GM10248 (cell line): ENCODE measurements at regions not wholly inside any gene's neighbourhood (a gene's known extent, or its start where the extent isn't known, plus 50 kb on each side); places are given as distances from the start of the nearest gene placed in this dataset.

Experiments used
- CTCF ChIA-PET: fragments of 300-600 bp; sonication (Branson Sonifier 250); formaldehyde crosslinking; extraction: SDS; loops from one replicate; lab custom pipeline; 2021; ENCODE audit warnings: antibody characterized with exemption; lab: Yijun Ruan, JAX
- POLR2A ChIA-PET: fragments of 350-650 bp; sonication (Branson Sonifier 250); formaldehyde crosslinking; extraction: SDS; loops from one replicate; lab custom pipeline; 2020; ENCODE audit warnings: antibody characterized with exemption; lab: Yijun Ruan, JAX
- DNase-seq: peaks from one replicate; pipeline ENCODE4 v3.0.0; 2012; ENCODE audit errors: extremely low spot score
- TF ChIP-seq, protein P1 (sequence below): IDR thresholded peaks from 2 replicates; pipeline ENCODE4 v1.5.1; 2012; ENCODE audit warnings: mild to moderate bottlenecking, low read depth; ENCODE audit errors: extremely low read depth, missing control alignments, control extremely low read depth

DNA sequence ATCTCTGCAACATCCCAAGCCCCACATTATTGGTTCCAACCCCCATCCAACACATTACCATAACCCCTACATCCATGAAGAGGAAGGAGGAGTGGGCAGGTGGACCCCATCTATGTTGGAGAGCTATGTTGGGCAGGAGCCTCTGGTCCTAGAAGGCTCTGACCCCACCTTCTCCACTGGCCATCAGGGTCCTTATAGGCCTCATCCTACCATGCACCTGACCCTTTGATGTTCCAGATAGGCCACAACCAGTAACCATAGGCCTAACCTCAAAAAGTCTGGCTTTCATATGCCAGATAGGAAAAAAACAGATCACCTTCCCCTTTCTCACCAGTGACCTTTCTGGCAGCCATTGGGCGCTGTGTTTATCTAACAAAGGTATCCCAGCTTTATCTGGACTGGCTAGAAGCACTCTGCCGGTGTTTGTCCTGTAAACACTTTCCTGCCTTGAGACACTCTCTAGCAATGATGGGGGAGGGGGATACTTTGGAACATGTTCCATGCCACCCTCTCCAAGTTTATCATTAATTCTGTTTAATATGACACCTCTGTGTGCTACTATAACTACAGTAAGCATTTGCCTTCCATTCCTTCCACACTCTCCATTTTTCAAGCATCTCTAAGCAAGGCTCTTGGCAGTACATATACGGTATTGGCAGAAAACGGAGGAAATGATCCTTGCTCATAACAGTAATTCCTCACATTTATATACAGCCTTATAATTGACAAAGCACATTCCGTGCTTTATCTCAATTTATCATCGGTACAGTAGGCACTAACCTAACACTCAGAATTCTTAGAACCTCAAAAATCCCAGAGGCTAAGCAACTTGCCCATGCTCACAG is 377.1 kb downstream of the VPS13C start:
- ChIA-PET CTCF (no interaction called here), POLR2A (no interaction called here)
- TF ChIP-seq, protein P1, sequence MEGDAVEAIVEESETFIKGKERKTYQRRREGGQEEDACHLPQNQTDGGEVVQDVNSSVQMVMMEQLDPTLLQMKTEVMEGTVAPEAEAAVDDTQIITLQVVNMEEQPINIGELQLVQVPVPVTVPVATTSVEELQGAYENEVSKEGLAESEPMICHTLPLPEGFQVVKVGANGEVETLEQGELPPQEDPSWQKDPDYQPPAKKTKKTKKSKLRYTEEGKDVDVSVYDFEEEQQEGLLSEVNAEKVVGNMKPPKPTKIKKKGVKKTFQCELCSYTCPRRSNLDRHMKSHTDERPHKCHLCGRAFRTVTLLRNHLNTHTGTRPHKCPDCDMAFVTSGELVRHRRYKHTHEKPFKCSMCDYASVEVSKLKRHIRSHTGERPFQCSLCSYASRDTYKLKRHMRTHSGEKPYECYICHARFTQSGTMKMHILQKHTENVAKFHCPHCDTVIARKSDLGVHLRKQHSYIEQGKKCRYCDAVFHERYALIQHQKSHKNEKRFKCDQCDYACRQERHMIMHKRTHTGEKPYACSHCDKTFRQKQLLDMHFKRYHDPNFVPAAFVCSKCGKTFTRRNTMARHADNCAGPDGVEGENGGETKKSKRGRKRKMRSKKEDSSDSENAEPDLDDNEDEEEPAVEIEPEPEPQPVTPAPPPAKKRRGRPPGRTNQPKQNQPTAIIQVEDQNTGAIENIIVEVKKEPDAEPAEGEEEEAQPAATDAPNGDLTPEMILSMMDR = no peak
- DNase-seq = no peak

DNA sequence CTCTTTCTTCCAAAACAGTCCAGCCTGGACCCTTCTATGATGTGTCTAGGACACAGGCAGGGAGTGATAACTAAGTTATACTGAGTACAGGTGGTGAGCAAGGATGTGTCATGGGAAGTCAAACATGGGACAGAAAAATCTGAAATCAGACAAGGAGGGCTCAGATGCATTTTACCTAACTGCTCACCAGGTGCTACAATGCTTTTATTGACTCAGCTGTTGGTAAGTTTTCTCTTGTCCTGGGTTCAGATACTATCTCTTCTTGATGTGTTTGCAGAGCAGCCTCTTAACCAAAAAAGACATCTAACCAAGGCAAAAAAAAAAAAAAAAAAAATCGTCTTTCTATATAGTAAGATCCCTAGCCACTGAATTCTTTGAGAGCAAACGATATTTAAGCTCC is 378.6 kb downstream of the VPS13C start:
- ChIA-PET CTCF (no interaction called here), POLR2A (no interaction called here)
- TF ChIP-seq, protein P1 = no peak
- DNase-seq = no peak

DNA sequence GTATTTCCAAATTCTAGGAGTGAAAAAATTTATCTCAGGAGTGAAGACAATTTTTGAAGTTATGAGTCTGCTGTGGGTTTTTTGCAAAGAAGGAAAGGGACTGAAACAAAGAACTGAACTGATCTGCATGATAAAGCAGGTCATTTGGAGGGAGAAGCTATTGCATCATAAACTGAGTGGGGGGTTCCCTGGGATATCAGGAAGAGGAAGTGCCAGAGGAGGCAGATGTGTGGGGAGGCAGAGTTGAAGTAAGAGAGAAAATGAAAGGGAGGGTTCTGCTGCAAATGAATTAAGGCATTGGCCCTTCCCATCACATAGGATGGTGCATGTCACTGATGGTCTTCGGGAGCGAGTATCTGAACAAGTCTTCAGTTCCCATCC is 379.2 kb downstream of the VPS13C start:
- CTCF ChIA-PET = no interaction called here
- TF ChIP-seq, protein P1 = no peak
- POLR2A ChIA-PET = no interaction called here
- DNase-seq = no peak

DNA sequence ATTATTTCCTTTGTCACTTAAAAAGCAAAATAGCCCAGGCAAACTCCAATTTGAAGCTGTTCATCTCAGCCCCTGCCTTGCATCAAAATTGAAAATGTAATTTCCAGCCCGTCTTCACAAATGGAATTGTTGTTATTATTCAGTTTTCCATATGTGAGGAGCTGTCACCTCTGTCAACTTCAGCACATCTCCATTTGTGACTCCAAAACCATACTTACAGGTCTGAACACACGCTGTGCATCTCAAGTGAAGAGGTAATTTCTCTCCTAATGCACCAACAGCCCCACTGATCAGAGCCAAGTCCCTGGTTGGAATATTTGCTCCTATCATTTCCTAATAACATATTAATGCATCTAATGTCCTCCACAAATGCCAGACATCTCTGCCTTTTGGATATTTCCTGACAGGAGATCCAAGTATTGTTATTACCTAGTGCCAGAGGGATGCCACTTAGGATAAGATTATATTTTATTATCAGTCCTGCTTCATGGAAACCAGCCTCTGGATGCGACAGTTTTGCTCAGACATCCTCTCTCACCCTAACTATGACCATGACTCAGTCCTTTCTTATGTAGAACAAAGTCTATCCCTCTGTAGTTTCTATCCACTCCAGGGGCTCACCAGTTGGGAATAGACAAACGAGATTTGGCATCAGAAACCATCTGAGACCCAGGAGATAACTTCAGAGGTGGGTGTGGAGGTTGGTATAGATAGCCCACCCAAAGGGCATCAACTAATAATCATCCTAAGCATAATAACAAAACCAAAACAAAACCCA is 379.8 kb downstream of the VPS13C start:
- CTCF ChIA-PET = no interaction called here
- POLR2A ChIA-PET = no interaction called here
- TF ChIP-seq, protein P1 = no peak
- DNase-seq = no peak

DNA sequence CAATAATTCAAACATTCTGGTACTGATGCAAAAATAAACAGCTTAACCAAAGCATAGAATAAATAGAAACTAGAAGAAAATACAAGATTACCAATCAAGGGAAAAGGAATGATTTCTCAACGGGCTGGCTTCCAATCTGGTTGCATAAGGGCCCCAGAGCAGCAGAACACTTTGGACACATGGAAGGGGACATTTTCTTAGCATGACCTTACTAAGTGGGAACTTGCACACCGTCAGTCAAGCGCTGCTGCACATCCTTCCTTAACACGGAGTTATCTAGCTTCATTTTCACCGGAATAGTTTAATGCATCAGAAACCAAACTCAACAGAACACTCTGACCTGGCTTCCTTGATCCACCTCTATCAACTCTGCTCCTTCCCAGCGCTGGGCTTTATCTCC is 388.5 kb downstream of the VPS13C start:
- DNase-seq = no peak
- ChIA-PET CTCF (interaction anchor here (1.1 to 1.4 kb wide), 2 partner anchors 12 to 14 kb away, joined by 3 to 4 read pairs; no protein-coding TSS in a partner anchor), POLR2A (no interaction called here)
- TF ChIP-seq, protein P1 = no peak

DNA sequence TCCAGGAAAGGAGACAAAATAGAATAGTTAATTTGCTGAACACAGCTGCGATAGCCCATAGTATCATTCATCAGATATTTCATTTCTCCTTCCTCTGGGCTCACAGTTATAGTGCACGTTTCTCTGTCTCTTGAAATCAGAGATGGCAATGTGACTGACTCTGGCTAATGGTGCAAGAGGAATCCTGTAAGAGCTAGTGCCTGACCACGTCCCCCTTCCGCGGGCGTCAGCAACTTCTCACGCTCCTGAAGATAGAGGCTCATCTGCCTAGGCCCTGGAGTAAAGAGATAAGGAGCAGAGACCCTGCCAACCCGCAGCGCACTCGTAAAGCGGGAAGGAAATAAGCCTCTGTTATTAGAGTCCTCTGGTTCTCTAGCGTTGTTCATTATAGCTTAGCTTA is 391.8 kb downstream of the VPS13C start:
- ChIA-PET CTCF (interaction anchor here (1.1 kb wide), 1 partner anchor 167 kb away, joined by 3 read pairs; no protein-coding TSS in a partner anchor), POLR2A (no interaction called here)
- TF ChIP-seq, protein P1 = no peak
- DNase-seq = no peak
